Adrenal gland (tissue), 5 donors: ENCODE measurements at regions not wholly inside any gene's neighbourhood (a gene's known extent, or its start where the extent isn't known, plus 50 kb on each side); places are given as distances from the start of the nearest gene placed in this dataset.

Experiments used
- POLR2A ChIP-seq, 2 donors: fragments of 450-650 bp; IDR thresholded peaks; one replicate each; pipeline ENCODE4 v1.6.1; 2017; ENCODE audit warnings: antibody characterized with exemption in 2 of 2, mild to moderate bottlenecking in 2 of 2, moderate library complexity in 1 of 2
- TF ChIP-seq, protein P1 (sequence below), 6 experiments: fragments of 450-650 bp in 4 of 6; fragments of 200-600 bp in 2 of 6; sonication (generic) in 1 of 6; IDR thresholded peaks; 1 replicate in 5 of 6; 2 replicates in 1 of 6; pipeline versions ENCODE4 v1.5.1 to v1.8.0; 2016 to 2021; ENCODE audit warnings: antibody characterized with exemption in 6 of 6, mild to moderate bottlenecking in 2 of 6, moderate library complexity in 1 of 6
- donor health status: DM: no; HTN: no; CAD: no.

DNA sequence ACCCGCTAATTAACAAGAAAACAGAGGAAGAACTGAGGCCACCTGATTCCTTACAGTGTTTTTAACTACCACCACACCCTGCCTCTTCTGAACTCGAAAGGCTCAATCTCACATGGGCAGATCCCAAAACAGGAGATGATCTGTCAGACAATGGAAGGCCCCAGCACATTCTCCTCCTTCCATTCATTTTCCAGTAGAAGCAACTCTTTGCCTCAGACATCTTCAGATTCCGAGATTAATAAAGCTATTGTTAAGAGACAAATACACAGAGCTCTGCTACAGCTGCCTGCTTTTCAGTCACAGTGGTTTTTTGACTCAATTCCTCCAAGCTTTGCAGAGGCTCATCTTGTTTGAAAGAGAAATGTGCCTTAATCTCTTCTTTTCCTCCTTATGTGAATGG, 127.2 kb upstream of the ADAMTSL1 start:
- TF ChIP-seq, protein P1, sequence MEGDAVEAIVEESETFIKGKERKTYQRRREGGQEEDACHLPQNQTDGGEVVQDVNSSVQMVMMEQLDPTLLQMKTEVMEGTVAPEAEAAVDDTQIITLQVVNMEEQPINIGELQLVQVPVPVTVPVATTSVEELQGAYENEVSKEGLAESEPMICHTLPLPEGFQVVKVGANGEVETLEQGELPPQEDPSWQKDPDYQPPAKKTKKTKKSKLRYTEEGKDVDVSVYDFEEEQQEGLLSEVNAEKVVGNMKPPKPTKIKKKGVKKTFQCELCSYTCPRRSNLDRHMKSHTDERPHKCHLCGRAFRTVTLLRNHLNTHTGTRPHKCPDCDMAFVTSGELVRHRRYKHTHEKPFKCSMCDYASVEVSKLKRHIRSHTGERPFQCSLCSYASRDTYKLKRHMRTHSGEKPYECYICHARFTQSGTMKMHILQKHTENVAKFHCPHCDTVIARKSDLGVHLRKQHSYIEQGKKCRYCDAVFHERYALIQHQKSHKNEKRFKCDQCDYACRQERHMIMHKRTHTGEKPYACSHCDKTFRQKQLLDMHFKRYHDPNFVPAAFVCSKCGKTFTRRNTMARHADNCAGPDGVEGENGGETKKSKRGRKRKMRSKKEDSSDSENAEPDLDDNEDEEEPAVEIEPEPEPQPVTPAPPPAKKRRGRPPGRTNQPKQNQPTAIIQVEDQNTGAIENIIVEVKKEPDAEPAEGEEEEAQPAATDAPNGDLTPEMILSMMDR (IDR thresholded peaks at IDR 0.05), result no peak
- no peak for TF ChIP-seq POLR2A (IDR thresholded peaks at IDR 0.05)
